Astrocyte of the cerebellum (primary cell): ENCODE measurements at regions not wholly inside any gene's neighbourhood (a gene's known extent, or its start where the extent isn't known, plus 50 kb on each side); places are given as distances from the start of the nearest gene placed in this dataset.

ENCODE experiments used
- DNase-seq: peaks from one replicate; pipeline ENCODE4 v3.0.0-alpha.2; 2011; ENCODE audit warnings: low read depth
- H3K4me3 ChIP-seq: 2 replicates; pipeline ENCODE4 v1.5.1; 2011; ENCODE audit warnings: mild to moderate bottlenecking, low read depth, low read length, moderate library complexity
- in situ Hi-C: cut with HindIII; loops from 2 replicates; pipeline ENCODE4 v1.10.0; 2017; ENCODE audit warnings: low sequenced_read_pairs
- TF ChIP-seq, protein P1 (sequence below): IDR thresholded peaks from 2 replicates; pipeline ENCODE4 v1.5.1; 2012; ENCODE audit warnings: low read length, low read depth, moderate library complexity, mild to moderate bottlenecking; ENCODE audit errors: missing control alignments

GRCh38 chr20:48352042-48352441 lies 475.8 kb downstream of the PREX1 start:
- TF ChIP-seq, protein P1, sequence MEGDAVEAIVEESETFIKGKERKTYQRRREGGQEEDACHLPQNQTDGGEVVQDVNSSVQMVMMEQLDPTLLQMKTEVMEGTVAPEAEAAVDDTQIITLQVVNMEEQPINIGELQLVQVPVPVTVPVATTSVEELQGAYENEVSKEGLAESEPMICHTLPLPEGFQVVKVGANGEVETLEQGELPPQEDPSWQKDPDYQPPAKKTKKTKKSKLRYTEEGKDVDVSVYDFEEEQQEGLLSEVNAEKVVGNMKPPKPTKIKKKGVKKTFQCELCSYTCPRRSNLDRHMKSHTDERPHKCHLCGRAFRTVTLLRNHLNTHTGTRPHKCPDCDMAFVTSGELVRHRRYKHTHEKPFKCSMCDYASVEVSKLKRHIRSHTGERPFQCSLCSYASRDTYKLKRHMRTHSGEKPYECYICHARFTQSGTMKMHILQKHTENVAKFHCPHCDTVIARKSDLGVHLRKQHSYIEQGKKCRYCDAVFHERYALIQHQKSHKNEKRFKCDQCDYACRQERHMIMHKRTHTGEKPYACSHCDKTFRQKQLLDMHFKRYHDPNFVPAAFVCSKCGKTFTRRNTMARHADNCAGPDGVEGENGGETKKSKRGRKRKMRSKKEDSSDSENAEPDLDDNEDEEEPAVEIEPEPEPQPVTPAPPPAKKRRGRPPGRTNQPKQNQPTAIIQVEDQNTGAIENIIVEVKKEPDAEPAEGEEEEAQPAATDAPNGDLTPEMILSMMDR: no peak
- no peak for DNase-seq
- in situ Hi-C loops: no loop called here
- H3K4me3 ChIP-seq: no peak overlapping the region

DNA sequence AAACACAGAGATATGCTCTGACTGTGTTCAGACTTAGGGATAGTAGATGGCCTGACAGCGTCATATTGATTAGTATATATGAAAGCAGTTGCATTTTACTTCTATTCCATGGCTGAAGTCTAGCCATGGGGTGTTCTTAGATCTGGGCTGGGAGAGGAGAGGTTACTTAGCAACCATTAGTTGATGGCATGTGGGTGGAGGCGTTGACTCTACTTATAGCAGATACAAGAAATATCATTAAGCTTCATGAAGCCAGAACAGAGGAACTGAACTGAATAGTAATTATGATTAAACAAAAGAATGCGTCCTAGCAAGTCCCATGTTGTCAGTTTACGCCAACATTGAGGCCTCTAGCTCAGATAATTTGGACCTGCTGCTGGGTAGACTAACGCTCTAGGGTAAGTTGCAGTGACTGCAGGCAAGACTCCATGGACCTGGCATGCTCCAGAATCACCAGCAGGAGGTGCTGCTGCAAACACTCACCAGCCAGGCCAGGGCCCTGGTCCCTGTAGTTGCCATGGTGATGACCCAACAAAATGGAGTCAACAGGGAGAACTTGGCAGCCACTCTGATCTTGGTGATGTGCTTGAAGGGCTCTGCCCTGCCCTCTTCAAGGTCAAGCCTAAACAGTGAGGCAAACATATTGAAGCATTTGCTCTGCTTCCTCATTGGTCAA lies 477.3 kb downstream of the PREX1 start:
- TF ChIP-seq, protein P1: peak; percentile 17
- DNase-seq: no peak
- no peak overlapping the region for H3K4me3 ChIP-seq
- in situ Hi-C loops: no loop called here

- in situ Hi-C loops: no loop called here
- DNase-seq: no peak
- H3K4me3 ChIP-seq: no peak overlapping the region
- TF ChIP-seq, protein P1: no peak
Measured at GRCh38 chr20:48349656-48350055, 478.1 kb downstream of the PREX1 start.

- no peak for DNase-seq
- TF ChIP-seq, protein P1: no peak
- no peak overlapping the region for H3K4me3 ChIP-seq
- in situ Hi-C loops: no loop called here
Measured at GRCh38 chr20:48348022-48348421, 479.8 kb downstream of the PREX1 start.

DNA sequence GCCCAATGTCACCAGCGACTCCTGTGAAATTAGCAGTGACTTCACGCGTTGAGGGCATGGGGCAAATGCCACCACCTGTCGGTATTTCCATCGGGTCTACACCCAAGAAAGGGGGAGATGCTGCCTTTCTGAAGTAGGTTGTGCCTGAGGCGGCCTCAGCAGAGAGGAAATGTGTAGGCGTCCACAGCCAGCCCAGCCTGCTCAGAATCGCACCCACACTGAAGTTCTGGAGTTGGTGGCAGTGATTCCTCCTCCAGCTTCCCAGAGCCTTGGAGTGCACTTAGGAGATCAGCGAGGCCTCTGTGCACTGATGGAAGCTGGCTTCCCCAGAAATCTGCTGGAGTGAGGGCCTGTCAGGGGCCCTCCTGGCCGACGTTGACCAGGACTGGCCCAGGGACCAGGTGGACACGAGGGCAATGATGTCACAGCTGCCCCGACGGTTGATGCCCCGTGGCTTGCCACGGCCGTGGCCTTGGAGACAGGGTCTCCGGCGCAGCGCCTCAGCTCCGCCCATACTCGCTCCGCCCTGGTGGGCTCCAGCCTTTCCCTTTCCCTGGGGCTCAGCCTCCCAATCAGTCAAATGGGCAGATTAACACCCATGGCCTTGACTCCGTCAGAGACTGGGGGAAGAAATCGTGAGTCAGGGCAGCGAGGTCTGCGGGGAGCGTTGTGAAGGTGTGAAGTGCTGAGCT lies 484.8 kb downstream of the PREX1 start:
- no peak overlapping the region for H3K4me3 ChIP-seq
- in situ Hi-C loops: no loop called here
- no peak for DNase-seq
- TF ChIP-seq, protein P1: no peak

- no peak for DNase-seq
- in situ Hi-C loops: no loop called here
- TF ChIP-seq, protein P1: no peak
- H3K4me3 ChIP-seq: no peak overlapping the region
Measured at GRCh38 chr20:48340883-48341281, 486.9 kb downstream of the PREX1 start.
